GM23338 (cell line): ENCODE measurements at regions not wholly inside any gene's neighbourhood (a gene's known extent, or its start where the extent isn't known, plus 50 kb on each side); places are given as distances from the start of the nearest gene placed in this dataset.
"Not testable (repeated sequence)": the region's sequence is repeated elsewhere in the genome, so short reads cannot be mapped to it uniquely, and the experiment has no call there.

ENCODE experiments used
- ATAC-seq: fragments of 200-7000 bp; cut with Tn5 transposase; 3 replicates; pipeline ENCODE4 v1.9.1; 2020
- DNase-seq: peaks from one replicate; pipeline ENCODE4 v3.0.0-alpha.2; 2015; ENCODE audit warnings: low spot score
- H2AFZ ChIP-seq: fragments of 200-600 bp; sonication (generic); 2 replicates; pipeline ENCODE4 v1.8.0; 2016; ENCODE audit warnings: antibody characterized with exemption, mild to moderate bottlenecking, moderate library complexity
- H3F3A ChIP-seq: fragments of 200-600 bp; sonication (generic); replicated peaks from 2 replicates; pipeline ENCODE4 v1.8.0; 2017; ENCODE audit warnings: antibody characterized with exemption, mixed run types, low read depth
- H3K27ac ChIP-seq: fragments of 200-600 bp; sonication (generic); 2 replicates; pipeline ENCODE4 v1.6.1; 2016; ENCODE audit warnings: low read depth
- H3K27me3 ChIP-seq: fragments of 200-600 bp; sonication (generic); 2 replicates; pipeline ENCODE4 v1.8.0; 2016; ENCODE audit warnings: mild to moderate bottlenecking, mixed run types, moderate library complexity; ENCODE audit not compliant: insufficient read depth
- H3K36me3 ChIP-seq: fragments of 200-600 bp; sonication (generic); 2 replicates; pipeline ENCODE4 v1.8.0; 2016; ENCODE audit warnings: mild to moderate bottlenecking; ENCODE audit not compliant: insufficient read depth
- H3K4me1 ChIP-seq: fragments of 200-600 bp; sonication (generic); 2 replicates; pipeline ENCODE4 v1.8.0; 2016; ENCODE audit warnings: mild to moderate bottlenecking, moderate library complexity; ENCODE audit not compliant: insufficient read depth
- H3K4me2 ChIP-seq: fragments of 200-600 bp; sonication (generic); 2 replicates; pipeline ENCODE4 v1.7.1; 2017; ENCODE audit warnings: mixed run types
- H3K4me3 ChIP-seq: fragments of 200-600 bp; sonication (generic); 2 replicates; pipeline ENCODE4 v1.6.1; 2016; ENCODE audit warnings: mixed run types
- H3K79me2 ChIP-seq: fragments of 200-600 bp; sonication (generic); replicated peaks from 2 replicates; pipeline ENCODE4 v1.8.0; 2017; ENCODE audit warnings: mild to moderate bottlenecking; ENCODE audit not compliant: insufficient read depth
- H3K9me2 ChIP-seq: fragments of 200-600 bp; sonication (generic); 2 replicates; pipeline ENCODE4 v1.8.0; 2017; ENCODE audit not compliant: insufficient read depth
- H4K20me1 ChIP-seq: fragments of 200-600 bp; sonication (generic); replicated peaks from 2 replicates; pipeline ENCODE4 v1.8.0; 2017; ENCODE audit warnings: mild to moderate bottlenecking; ENCODE audit not compliant: insufficient read depth
- H3K27ac Mint-ChIP-seq: 2 replicates; pipeline ENCODE4 v1.8.0; 2020; ENCODE audit warnings: inconsistent platforms, mild to moderate bottlenecking, moderate library complexity, mixed read lengths
- H3K27me3 Mint-ChIP-seq: 3 replicates; pipeline ENCODE4 v1.8.0; 2022; ENCODE audit warnings: low read depth, mild to moderate bottlenecking, moderate library complexity, mixed read lengths, inconsistent platforms; ENCODE audit not compliant: insufficient read depth, poor library complexity
- H3K36me3 Mint-ChIP-seq: 3 replicates; pipeline ENCODE4 v1.8.0; 2021; ENCODE audit warnings: low read depth, mild to moderate bottlenecking, inconsistent platforms, moderate library complexity, mixed read lengths
- H3K4me1 Mint-ChIP-seq: 3 replicates; pipeline ENCODE4 v1.8.0; 2020; ENCODE audit warnings: mild to moderate bottlenecking, inconsistent platforms, mixed read lengths
- H3K4me3 Mint-ChIP-seq: 3 replicates; pipeline ENCODE4 v1.8.0; 2021; ENCODE audit warnings: moderate library complexity, mild to moderate bottlenecking, inconsistent platforms, mixed read lengths
- H3K9me3 Mint-ChIP-seq: 3 replicates; pipeline ENCODE4 v1.8.0; 2020; ENCODE audit warnings: moderate library complexity, mild to moderate bottlenecking, inconsistent platforms, mixed read lengths
- CREB1 ChIP-seq: fragments of 250-450 bp; sonication (Bioruptor Pico); IDR thresholded peaks from 2 replicates; pipeline ENCODE4 v1.5.0; 2020; ENCODE audit warnings: low read depth, mild to moderate bottlenecking, moderate library complexity
- CTCF ChIP-seq, 2 experiments: fragments of 200-600 bp in 1 of 2; sonication (generic) in 1 of 2; conservative IDR thresholded peaks; 2 replicates each; pipeline versions ENCODE4 v1.5.1 to v1.6.1; 2016 to 2017; ENCODE audit warnings: antibody characterized with exemption in 2 of 2, low read depth in 2 of 2, mild to moderate bottlenecking in 2 of 2, moderate library complexity in 1 of 2
- ETS1 ChIP-seq: IDR thresholded peaks from 2 replicates; pipeline ENCODE4 v1.6.1; 2016; ENCODE audit warnings: antibody characterized with exemption
- EZH2 ChIP-seq: fragments of 200-600 bp; sonication (generic); IDR thresholded peaks from one replicate; pipeline ENCODE4 v1.8.0; 2017; ENCODE audit warnings: antibody characterized with exemption, mild to moderate bottlenecking, low read depth; ENCODE audit not compliant: unreplicated experiment
- JUNB ChIP-seq: IDR thresholded peaks from one replicate; pipeline ENCODE4 v1.6.1; 2016; ENCODE audit warnings: antibody characterized with exemption; ENCODE audit not compliant: unreplicated experiment
- NANOG ChIP-seq: IDR thresholded peaks from 2 replicates; pipeline ENCODE4 v1.6.1; 2016; ENCODE audit warnings: antibody characterized with exemption, borderline replicate concordance
- REST ChIP-seq: IDR thresholded peaks from one replicate; pipeline ENCODE4 v1.6.1; 2018; ENCODE audit warnings: antibody characterized with exemption; ENCODE audit not compliant: unreplicated experiment
- ZNF331 ChIP-seq: fragments of 250-450 bp; sonication (Bioruptor Pico); IDR thresholded peaks from 2 replicates; pipeline ENCODE4 v1.5.0; 2020; ENCODE audit warnings: low read depth, mild to moderate bottlenecking, moderate library complexity
- ZNF462 ChIP-seq: fragments of 250-450 bp; sonication (Bioruptor Pico); IDR thresholded peaks from 2 replicates; pipeline ENCODE4 v1.5.0; 2020; ENCODE audit warnings: mild to moderate bottlenecking, moderate library complexity

GRCh38 chr4:177193024-177193715 lies 116.5 kb upstream of the NEIL3 start:
- ATAC-seq, DNase-seq, H3K4me3 Mint-ChIP-seq, H3K27me3 ChIP-seq, H3K4me3 ChIP-seq, H4K20me1 ChIP-seq, H2AFZ ChIP-seq, H3F3A ChIP-seq, H3K27me3 Mint-ChIP-seq, H3K27ac Mint-ChIP-seq, H3K9me2 ChIP-seq, H3K4me2 ChIP-seq, H3K36me3 ChIP-seq, H3K79me2 ChIP-seq, H3K27ac ChIP-seq: not testable (repeated sequence)
- Mint-ChIP-seq H3K9me3 (peaks cover 23% of the 10 kb centered on the region), H3K4me1 (peaks cover 19% of the 10 kb centered on the region), H3K36me3 (peaks cover 26% of the 10 kb centered on the region)
- peaks cover 12% of the 10 kb centered on the region; the same call in 1 of the 2 replicates for H3K4me1 ChIP-seq

GRCh38 chr4:177194906-177195305 lies 114.8 kb upstream of the NEIL3 start:
- Histone ChIP-seq H3K9me2 (no peaks in the 10 kb centered on the region), H3K79me2 (no peaks in the 10 kb centered on the region), H3K27ac (no peak overlapping the region), H2AFZ (no peak overlapping the region), H3K36me3 (no peaks in the 10 kb centered on the region), H4K20me1 (no peaks in the 10 kb centered on the region), H3K4me2 (no peak overlapping the region), H3K27me3 (no peaks in the 10 kb centered on the region), H3K4me3 (no peak overlapping the region), H3F3A (no peaks in the 10 kb centered on the region), H3K4me1 (peaks cover 12% of the 10 kb centered on the region; the same call in 1 of the 2 replicates)
- no peak overlapping the region for H3K27ac Mint-ChIP-seq
- peaks cover 26% of the 10 kb centered on the region for H3K9me3 Mint-ChIP-seq
- H3K36me3 Mint-ChIP-seq, result peaks cover 27% of the 10 kb centered on the region
- no peak for ATAC-seq
- peaks cover 17% of the 10 kb centered on the region for H3K4me1 Mint-ChIP-seq
- no peaks in the 10 kb centered on the region for H3K27me3 Mint-ChIP-seq
- no peak overlapping the region for H3K4me3 Mint-ChIP-seq
- no peak for DNase-seq
- TF ChIP-seq NANOG, result no peak
- TF ChIP-seq EZH2, result no peak
- no peak for TF ChIP-seq CTCF (conservative IDR thresholded peaks at IDR 0.05; ENCODE audit: low read depth in 2 of 2)
- no peak for TF ChIP-seq ZNF331 (CRISPR knock-in tag)
- no peak for TF ChIP-seq JUNB
- TF ChIP-seq ETS1, result no peak
- no peak for TF ChIP-seq ZNF462 (CRISPR knock-in tag)
- no peak for TF ChIP-seq REST
- no peak for TF ChIP-seq CREB1 (CRISPR knock-in tag)
